Activated CD4-positive, alpha-beta T cell treated with anti-CD3 and anti-CD28 coated beads, Interleukin-2, amount 10 ng/mL, durations not matched to agents 7 days and 5 days (primary cell): ENCODE measurements at regions not wholly inside any gene's neighbourhood (a gene's known extent, or its start where the extent isn't known, plus 50 kb on each side); places are given as distances from the start of the nearest gene placed in this dataset.

Experiments used
- CTCF ChIA-PET: fragments of 350-600 bp; sonication (Branson Sonifier 250); formaldehyde crosslinking; loops from one replicate; lab custom pipeline; 2021; ENCODE audit warnings: antibody characterized with exemption; lab: Charles Lee
- POLR2A ChIA-PET: fragments of 350-600 bp; sonication (Branson Sonifier 250); formaldehyde crosslinking; loops from one replicate; lab custom pipeline; 2021; ENCODE audit warnings: antibody characterized with exemption; lab: Charles Lee
- DNase-seq: peaks from one replicate; pipeline ENCODE4 v3.0.0-alpha.2; 2020
- H3K27ac Mint-ChIP-seq: one replicate; pipeline ENCODE4 v1.8.0; 2021; ENCODE audit warnings: mild to moderate bottlenecking, moderate library complexity, mixed read lengths
- H3K27me3 Mint-ChIP-seq: one replicate; pipeline ENCODE4 v1.8.0; 2021; ENCODE audit warnings: mixed read lengths
- H3K36me3 Mint-ChIP-seq: one replicate; pipeline ENCODE4 v1.8.0; 2021; ENCODE audit warnings: low read depth, mixed read lengths
- H3K4me1 Mint-ChIP-seq: one replicate; pipeline ENCODE4 v1.8.0; 2021; ENCODE audit warnings: mixed read lengths
- H3K4me3 Mint-ChIP-seq: one replicate; pipeline ENCODE4 v1.8.0; 2021; ENCODE audit warnings: mild to moderate bottlenecking, moderate library complexity, mixed read lengths
- H3K9me3 Mint-ChIP-seq: one replicate; pipeline ENCODE4 v1.8.0; 2021; ENCODE audit warnings: mixed read lengths

GRCh38 chr9:107906074-107906473 lies 416.5 kb upstream of the KLF4 start:
- POLR2A ChIA-PET: no interaction called here
- no peaks in the 10 kb centered on the region for H3K27me3 Mint-ChIP-seq
- H3K4me3 Mint-ChIP-seq: no peak overlapping the region
- no peak for DNase-seq
- CTCF ChIA-PET: interaction anchor here (0.7 kb wide), 1 partner anchor 769 kb away, joined by 5 read pairs; no protein-coding TSS in a partner anchor
- H3K4me1 Mint-ChIP-seq: no peaks in the 10 kb centered on the region
- no peaks in the 10 kb centered on the region for H3K9me3 Mint-ChIP-seq
- H3K36me3 Mint-ChIP-seq: no peaks in the 10 kb centered on the region
- no peak overlapping the region for H3K27ac Mint-ChIP-seq

DNA sequence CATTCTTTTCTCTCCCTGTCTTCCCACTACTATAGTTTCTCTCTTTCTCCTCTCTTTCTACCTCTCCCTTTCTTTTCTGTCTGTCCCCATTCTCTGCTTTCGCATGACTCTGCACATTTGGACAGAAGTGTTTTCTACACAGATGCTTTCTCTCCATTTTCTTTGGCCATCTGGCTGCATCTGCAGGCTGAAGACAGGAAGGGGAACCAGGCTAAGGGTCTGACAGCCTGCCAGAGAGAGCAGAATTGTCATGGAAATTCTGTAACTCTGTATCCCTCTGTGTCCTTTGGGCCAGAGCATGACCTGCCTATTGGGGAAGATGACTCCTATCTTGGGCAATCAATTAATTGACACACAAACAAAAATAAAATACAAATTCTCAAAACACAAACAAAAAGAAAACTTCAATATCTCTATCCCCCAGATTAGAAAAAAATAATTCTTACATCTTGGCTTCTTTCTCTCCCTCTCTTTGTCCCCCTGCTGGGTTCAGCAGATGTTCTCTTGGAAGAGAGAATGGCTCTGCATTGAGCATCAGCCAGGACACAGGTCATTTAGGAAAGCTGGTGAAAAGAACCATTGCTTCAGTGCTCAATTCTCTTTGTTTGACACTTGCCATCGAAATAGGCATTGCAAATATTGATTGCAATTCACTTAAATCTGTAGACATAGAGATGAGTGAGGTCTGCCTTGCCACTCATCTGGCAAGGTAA lies 415.9 kb upstream of the KLF4 start:
- Mint-ChIP-seq H3K4me1 (no peaks in the 10 kb centered on the region), H3K27me3 (no peaks in the 10 kb centered on the region)

GRCh38 chr9:107899961-107900330 lies 410.4 kb upstream of the KLF4 start:
- Mint-ChIP-seq H3K9me3 (no peaks in the 10 kb centered on the region), H3K27ac (no peak overlapping the region), H3K27me3 (no peaks in the 10 kb centered on the region), H3K4me1 (no peaks in the 10 kb centered on the region), H3K36me3 (no peaks in the 10 kb centered on the region), H3K4me3 (no peak overlapping the region)
- POLR2A ChIA-PET: no interaction called here
- no peak for DNase-seq
- CTCF ChIA-PET: no interaction called here

More for the DNA sequence above, 415.9 kb upstream of the KLF4 start:
- POLR2A ChIA-PET: no interaction called here
- H3K27ac Mint-ChIP-seq: no peak overlapping the region
- no peak overlapping the region for H3K4me3 Mint-ChIP-seq
- DNase-seq: no peak
- H3K36me3 Mint-ChIP-seq: no peaks in the 10 kb centered on the region
- no peaks in the 10 kb centered on the region for H3K9me3 Mint-ChIP-seq
- CTCF ChIA-PET: no interaction called here

GRCh38 chr9:107898761-107899160 lies 409.2 kb upstream of the KLF4 start:
- no peak for DNase-seq
- H3K27me3 Mint-ChIP-seq: no peaks in the 10 kb centered on the region
- H3K9me3 Mint-ChIP-seq: no peaks in the 10 kb centered on the region
- ChIA-PET CTCF (interaction anchor here (0.6 to 0.7 kb wide), 2 partner anchors 25 to 92 kb away, joined by 3 read pairs; no protein-coding TSS in a partner anchor), POLR2A (no interaction called here)
- H3K27ac Mint-ChIP-seq: no peak overlapping the region
- no peak overlapping the region for H3K4me3 Mint-ChIP-seq
- H3K36me3 Mint-ChIP-seq: no peaks in the 10 kb centered on the region
- H3K4me1 Mint-ChIP-seq: no peaks in the 10 kb centered on the region

DNA sequence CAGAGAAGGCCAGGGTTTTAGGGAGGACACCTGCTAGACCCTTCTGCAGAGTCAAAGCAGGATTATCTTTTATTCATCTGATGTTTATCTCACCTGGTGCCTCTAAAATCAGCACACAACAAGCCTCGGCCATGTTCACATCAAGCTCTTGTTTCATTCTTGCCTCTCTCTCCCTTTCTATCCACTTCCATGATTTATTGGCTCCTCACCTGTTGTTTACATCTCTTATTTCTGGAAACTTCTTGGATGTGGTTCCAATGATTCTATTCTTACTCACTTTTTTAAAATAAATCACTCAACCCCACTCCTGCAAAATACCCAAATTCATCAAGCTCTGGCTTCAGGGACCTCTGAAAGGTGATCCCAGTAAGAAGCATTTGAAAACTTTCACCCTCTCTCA lies 407.0 kb upstream of the KLF4 start:
- Mint-ChIP-seq H3K9me3 (peaks cover 3% of the 10 kb centered on the region), H3K4me1 (no peaks in the 10 kb centered on the region), H3K27ac (no peak overlapping the region), H3K4me3 (no peak overlapping the region), H3K27me3 (no peaks in the 10 kb centered on the region), H3K36me3 (no peaks in the 10 kb centered on the region)
- DNase-seq: no peak
- POLR2A ChIA-PET: no interaction called here
- CTCF ChIA-PET: no interaction called here

DNA sequence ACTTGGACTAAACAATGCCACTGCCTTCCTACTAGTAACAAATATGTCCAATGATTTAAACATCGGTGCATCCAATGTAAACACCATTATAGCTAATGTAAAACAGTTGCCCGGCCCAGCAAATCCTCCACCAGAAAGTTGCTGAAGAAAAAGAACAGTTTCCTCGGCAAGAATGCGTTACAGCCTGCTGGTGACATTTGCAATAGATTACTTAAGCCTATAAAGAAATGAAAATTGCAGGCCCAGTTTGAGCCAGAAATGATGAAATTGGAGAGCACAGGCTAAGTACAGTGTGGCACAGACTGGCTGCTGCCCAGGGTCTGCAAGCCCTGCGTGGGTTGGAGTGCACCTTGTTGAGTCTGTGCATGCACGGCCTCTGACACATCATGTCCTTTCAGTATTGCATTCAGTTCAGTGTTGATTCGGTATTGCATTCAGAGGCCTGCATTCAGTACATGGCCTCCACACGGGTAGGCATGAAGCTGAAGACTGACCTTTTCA lies 406.0 kb upstream of the KLF4 start:
- H3K4me3 Mint-ChIP-seq: no peak overlapping the region
- peaks cover 5% of the 10 kb centered on the region for H3K9me3 Mint-ChIP-seq
- H3K4me1 Mint-ChIP-seq: no peaks in the 10 kb centered on the region
- no peaks in the 10 kb centered on the region for H3K27me3 Mint-ChIP-seq
- ChIA-PET CTCF (no interaction called here), POLR2A (no interaction called here)
- no peaks in the 10 kb centered on the region for H3K36me3 Mint-ChIP-seq
- H3K27ac Mint-ChIP-seq: no peak overlapping the region
- DNase-seq: no peak

DNA sequence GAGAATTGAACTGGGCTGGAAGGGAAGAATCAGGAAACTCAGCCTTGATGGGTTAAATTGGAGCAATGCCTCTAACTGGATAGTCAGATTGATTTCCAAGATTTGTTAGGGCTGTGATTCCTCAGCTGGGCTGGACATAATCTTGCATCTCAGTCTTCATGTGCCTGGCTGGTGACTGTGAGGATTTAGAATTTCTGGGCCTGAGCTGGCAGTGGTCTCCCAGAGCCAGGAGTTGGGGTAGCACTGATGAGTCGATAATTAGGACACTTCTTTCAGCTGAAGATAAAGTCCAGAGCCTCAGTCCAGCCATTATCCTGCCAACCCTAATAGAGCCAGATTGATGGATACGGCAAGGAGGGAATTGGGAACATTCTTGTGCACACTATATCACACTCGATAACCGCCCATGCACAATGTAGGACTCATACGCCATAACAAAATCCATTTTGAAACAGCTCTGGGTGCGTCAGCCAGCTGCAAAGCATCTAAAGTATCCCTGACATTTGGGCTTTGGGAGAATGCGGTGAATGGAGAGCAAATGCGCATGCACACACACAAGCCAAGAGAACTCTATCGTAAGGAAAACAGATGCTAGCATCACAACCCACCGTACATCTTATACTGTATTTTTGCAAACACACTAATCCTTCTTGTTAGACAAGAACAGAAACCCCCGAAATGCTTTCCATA lies 405.1 kb upstream of the KLF4 start:
- Mint-ChIP-seq H3K9me3 (peaks cover 8% of the 10 kb centered on the region), H3K27me3 (no peaks in the 10 kb centered on the region), H3K4me1 (no peaks in the 10 kb centered on the region), H3K4me3 (no peak overlapping the region), H3K36me3 (no peaks in the 10 kb centered on the region), H3K27ac (no peak overlapping the region)
- no peak for DNase-seq
- CTCF ChIA-PET: no interaction called here
- POLR2A ChIA-PET: no interaction called here

DNA sequence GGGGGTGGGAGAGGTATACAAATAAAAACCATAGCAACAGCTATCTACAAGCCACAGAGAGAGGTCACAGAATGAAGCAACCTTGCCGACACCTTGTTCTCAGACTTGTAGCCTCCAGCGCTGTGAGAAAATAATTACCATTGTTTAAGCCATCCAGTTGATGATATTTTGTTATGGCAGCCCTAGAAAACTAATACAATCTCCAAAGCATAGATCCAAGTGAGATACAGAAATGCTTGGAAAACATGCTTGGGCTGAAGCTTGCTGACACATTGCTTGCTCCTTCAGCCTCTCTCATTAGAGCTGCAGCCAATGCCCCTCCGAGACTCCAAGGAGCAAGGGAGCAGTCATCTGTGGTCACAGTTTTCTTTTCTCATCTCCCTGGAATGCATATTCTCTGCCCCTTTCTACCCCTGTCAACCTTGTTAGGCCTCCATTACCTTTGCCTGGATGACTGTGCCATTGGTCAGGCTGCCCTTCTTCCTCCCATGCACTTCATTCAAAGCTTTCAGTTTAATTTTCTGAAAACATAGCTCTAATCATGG lies 401.4 kb upstream of the KLF4 start:
- Mint-ChIP-seq H3K4me3 (no peak overlapping the region), H3K4me1 (no peaks in the 10 kb centered on the region)
- POLR2A ChIA-PET: no interaction called here

GRCh38 chr9:107888773-107889227 lies 399.2 kb upstream of the KLF4 start:
- Mint-ChIP-seq H3K9me3 (peaks cover 8% of the 10 kb centered on the region), H3K27me3 (no peaks in the 10 kb centered on the region), H3K27ac (no peak overlapping the region), H3K36me3 (no peaks in the 10 kb centered on the region), H3K4me1 (no peaks in the 10 kb centered on the region), H3K4me3 (no peak overlapping the region)
- no peak for DNase-seq
- CTCF ChIA-PET: no interaction called here
- POLR2A ChIA-PET: no interaction called here

More for the DNA sequence above, 401.4 kb upstream of the KLF4 start:
- Mint-ChIP-seq H3K27me3 (no peaks in the 10 kb centered on the region), H3K36me3 (no peaks in the 10 kb centered on the region), H3K9me3 (peaks cover 8% of the 10 kb centered on the region), H3K27ac (no peak overlapping the region)
- CTCF ChIA-PET: interaction anchor here (0.7 to 1.5 kb wide), 2 partner anchors 20 to 198 kb away, joined by 3 read pairs; no protein-coding TSS in a partner anchor
- no peak for DNase-seq

DNA sequence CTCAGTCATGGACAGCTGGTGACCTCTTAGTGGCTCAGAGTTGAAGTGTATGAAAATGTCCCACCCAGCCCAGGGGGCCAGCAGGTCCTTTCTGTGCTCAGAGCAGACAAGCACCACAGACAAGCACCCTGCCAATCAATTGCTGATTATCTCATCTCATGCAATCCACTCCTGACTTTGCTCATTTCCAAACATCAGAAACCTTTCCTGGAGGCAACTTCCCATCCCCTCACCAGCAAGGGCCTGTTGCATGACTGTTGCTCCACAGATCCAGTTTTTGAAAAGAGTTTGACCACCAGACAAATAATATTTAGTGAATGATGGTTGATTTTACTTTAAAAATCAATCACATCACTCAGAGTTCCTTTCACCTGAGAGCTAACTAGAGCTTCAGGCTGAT lies 397.3 kb upstream of the KLF4 start:
- CTCF ChIA-PET: no interaction called here
- POLR2A ChIA-PET: no interaction called here

GRCh38 chr9:107883496-107884124 lies 394.0 kb upstream of the KLF4 start:
- no peak for DNase-seq
- CTCF ChIA-PET: no interaction called here
- peaks cover 2% of the 10 kb centered on the region for H3K9me3 Mint-ChIP-seq

More for the DNA sequence above, 397.3 kb upstream of the KLF4 start:
- Mint-ChIP-seq H3K4me1 (no peaks in the 10 kb centered on the region), H3K36me3 (no peaks in the 10 kb centered on the region), H3K27me3 (no peaks in the 10 kb centered on the region), H3K27ac (no peak overlapping the region), H3K9me3 (peaks cover 5% of the 10 kb centered on the region), H3K4me3 (no peak overlapping the region)
- no peak for DNase-seq

DNA sequence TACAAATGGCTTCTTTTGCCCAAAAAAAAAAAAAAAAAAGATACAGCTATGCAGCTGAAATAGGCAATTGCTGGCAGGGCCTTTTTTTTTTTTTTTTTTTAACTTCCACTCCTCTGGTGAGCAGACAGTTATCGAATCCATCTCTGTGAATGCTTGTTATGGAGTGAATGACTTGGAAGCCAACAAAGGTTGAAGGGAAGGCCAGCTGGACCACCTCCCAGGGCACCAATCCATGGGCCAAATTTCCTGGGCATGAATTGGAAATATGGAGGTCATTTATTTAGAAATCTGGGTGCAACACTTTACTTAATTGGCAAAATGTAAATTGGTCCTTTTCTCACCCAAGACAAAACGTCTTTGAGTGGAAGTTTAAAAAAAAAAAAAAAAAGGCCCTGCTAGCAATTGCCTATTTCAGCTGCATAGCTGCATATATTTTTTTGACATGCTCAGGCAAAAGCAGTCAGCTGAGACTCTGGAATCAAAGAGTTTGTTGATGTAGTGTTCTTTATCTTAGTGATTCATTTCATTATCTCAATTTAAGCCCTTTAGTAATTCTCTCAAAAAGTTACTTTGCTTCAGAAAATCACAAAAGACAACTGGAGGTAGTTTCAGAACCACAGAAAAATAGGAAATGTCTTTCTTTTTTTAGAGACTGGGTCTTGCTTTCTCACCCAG lies 392.2 kb upstream of the KLF4 start:
- no peaks in the 10 kb centered on the region for H3K27me3 Mint-ChIP-seq
- H3K36me3 Mint-ChIP-seq: no peaks in the 10 kb centered on the region
- no peak overlapping the region for H3K4me3 Mint-ChIP-seq
- CTCF ChIA-PET: interaction anchor here (0.6 kb wide), 2 partner anchors 280 to 899 kb away, joined by 3 read pairs; no protein-coding TSS in a partner anchor
- DNase-seq: no peak
- POLR2A ChIA-PET: no interaction called here
- peaks cover 2% of the 10 kb centered on the region for H3K9me3 Mint-ChIP-seq
- no peak overlapping the region for H3K27ac Mint-ChIP-seq
- no peaks in the 10 kb centered on the region for H3K4me1 Mint-ChIP-seq

More at GRCh38 chr9:107883496-107884124, 394.0 kb upstream of the KLF4 start:
- POLR2A ChIA-PET: no interaction called here
- Mint-ChIP-seq H3K27ac (no peak overlapping the region), H3K27me3 (no peaks in the 10 kb centered on the region), H3K4me1 (no peaks in the 10 kb centered on the region), H3K36me3 (no peaks in the 10 kb centered on the region), H3K4me3 (no peak overlapping the region)
